Immature natural killer cell (primary cell): ENCODE measurements at regions not wholly inside any gene's neighbourhood (a gene's known extent, or its start where the extent isn't known, plus 50 kb on each side); places are given as distances from the start of the nearest gene placed in this dataset.

Experiments used
- DNase-seq, 3 donors: peaks; one replicate each; pipeline ENCODE4 v3.0.0; 2022; ENCODE audit warnings: mixed read lengths in 1 of 3
- H3K27ac Mint-ChIP-seq, 6 donors: one replicate each; pipeline ENCODE4 v1.8.0; 2020; ENCODE audit warnings: mixed read lengths in 6 of 6, mild to moderate bottlenecking in 5 of 6, inconsistent platforms in 4 of 6, moderate library complexity in 3 of 6
- H3K27me3 Mint-ChIP-seq, 3 donors: one replicate each; pipeline ENCODE4 v1.8.0; 2020 to 2021; ENCODE audit warnings: low read depth in 3 of 3, mild to moderate bottlenecking in 3 of 3, mixed read lengths in 3 of 3, moderate library complexity in 3 of 3, inconsistent platforms in 1 of 3
- H3K36me3 Mint-ChIP-seq, 3 donors: one replicate each; pipeline ENCODE4 v1.8.0; 2020; ENCODE audit warnings: mixed read lengths in 3 of 3, inconsistent platforms in 2 of 3, mild to moderate bottlenecking in 2 of 3
- H3K4me1 Mint-ChIP-seq, 2 donors: one replicate each; pipeline ENCODE4 v1.8.0; 2020; ENCODE audit warnings: inconsistent platforms in 2 of 2, mild to moderate bottlenecking in 2 of 2, mixed read lengths in 2 of 2, moderate library complexity in 1 of 2
- H3K4me3 Mint-ChIP-seq, 5 donors: one replicate each; pipeline ENCODE4 v1.8.0; 2020; ENCODE audit warnings: mild to moderate bottlenecking in 5 of 5, mixed read lengths in 5 of 5, inconsistent platforms in 3 of 5, moderate library complexity in 3 of 5
- H3K9me3 Mint-ChIP-seq, 6 donors: one replicate each; pipeline ENCODE4 v1.8.0; 2020; ENCODE audit warnings: mild to moderate bottlenecking in 6 of 6, mixed read lengths in 6 of 6, inconsistent platforms in 4 of 6, moderate library complexity in 3 of 6

DNA sequence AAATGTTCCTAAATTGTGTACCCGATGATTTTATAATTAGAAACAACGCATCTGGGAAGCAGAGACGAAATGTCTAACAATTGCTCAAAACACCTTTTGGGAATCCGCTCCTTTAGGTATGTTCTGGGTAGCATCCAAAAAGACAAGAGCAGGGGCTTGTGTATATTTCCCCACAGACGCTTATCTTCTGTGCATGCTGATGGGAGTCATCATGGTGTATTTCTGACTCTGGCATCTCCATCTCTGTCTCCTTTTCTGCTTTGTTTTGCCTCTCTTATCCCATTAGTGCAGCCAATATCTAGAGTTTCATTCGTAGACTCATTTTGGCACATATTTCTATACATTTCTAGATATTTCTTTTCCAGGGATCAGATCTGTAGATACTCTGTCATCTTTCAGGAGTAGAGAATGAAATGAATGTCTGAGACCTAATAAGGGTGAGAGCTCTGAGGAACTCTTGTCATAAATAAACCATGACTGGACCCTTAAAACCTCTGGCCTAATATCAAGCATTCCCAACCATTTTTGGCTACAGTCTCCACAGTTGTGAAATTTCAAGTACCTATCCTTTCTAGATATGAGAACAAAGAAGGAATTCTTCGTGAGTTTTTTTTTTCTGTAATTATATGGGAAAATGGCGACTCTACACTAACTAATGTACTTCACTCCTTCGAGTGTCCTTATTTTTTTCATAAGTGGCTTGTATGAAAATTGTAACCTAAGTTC lies 508.2 kb downstream of the ACTL7B start:
- no peaks in the 10 kb centered on the region for H3K4me1 Mint-ChIP-seq
- DNase-seq = no peak
- peaks cover 0 to 3% (median 0%) of the 10 kb centered on the region in 3 donors for H3K36me3 Mint-ChIP-seq
- H3K27me3 Mint-ChIP-seq = peaks cover 0 to 2% (median 0%) of the 10 kb centered on the region in 3 donors
- peaks cover 5 to 15% (median 6%) of the 10 kb centered on the region in 6 donors for H3K9me3 Mint-ChIP-seq
- no peak overlapping the region for H3K4me3 Mint-ChIP-seq
- H3K27ac Mint-ChIP-seq = no peak overlapping the region

- Mint-ChIP-seq H3K27me3 (peaks cover 0 to 2% (median 0%) of the 10 kb centered on the region in 3 donors), H3K9me3 (peaks cover 0 to 8% (median 6%) of the 10 kb centered on the region in 6 donors), H3K36me3 (peaks cover 0 to 3% (median 0%) of the 10 kb centered on the region in 3 donors), H3K4me1 (no peaks in the 10 kb centered on the region), H3K27ac (no peak overlapping the region), H3K4me3 (no peak overlapping the region)
- DNase-seq = no peak
Observed at GRCh38 chr9:108345826-108346225, 510.0 kb downstream of the ACTL7B start.

- H3K27ac Mint-ChIP-seq = no peak overlapping the region
- H3K4me1 Mint-ChIP-seq = no peaks in the 10 kb centered on the region
- peaks cover 0 to 13% (median 5%) of the 10 kb centered on the region in 6 donors for H3K9me3 Mint-ChIP-seq
- no peaks in the 10 kb centered on the region for H3K36me3 Mint-ChIP-seq
- peaks cover 2% of the 10 kb centered on the region in 3 donors for H3K27me3 Mint-ChIP-seq
- H3K4me3 Mint-ChIP-seq = no peak overlapping the region
- DNase-seq = no peak
Observed at GRCh38 chr9:108339251-108339650, 516.5 kb downstream of the ACTL7B start.

GRCh38 chr9:108336575-108336974 lies 519.2 kb downstream of the ACTL7B start:
- no peak for DNase-seq
- Mint-ChIP-seq H3K36me3 (no peaks in the 10 kb centered on the region), H3K4me1 (no peaks in the 10 kb centered on the region), H3K27me3 (peaks cover 0 to 2% (median 2%) of the 10 kb centered on the region in 3 donors), H3K9me3 (peaks cover 0 to 13% (median 6%) of the 10 kb centered on the region in 6 donors), H3K27ac (no peak overlapping the region), H3K4me3 (no peak overlapping the region)

DNA sequence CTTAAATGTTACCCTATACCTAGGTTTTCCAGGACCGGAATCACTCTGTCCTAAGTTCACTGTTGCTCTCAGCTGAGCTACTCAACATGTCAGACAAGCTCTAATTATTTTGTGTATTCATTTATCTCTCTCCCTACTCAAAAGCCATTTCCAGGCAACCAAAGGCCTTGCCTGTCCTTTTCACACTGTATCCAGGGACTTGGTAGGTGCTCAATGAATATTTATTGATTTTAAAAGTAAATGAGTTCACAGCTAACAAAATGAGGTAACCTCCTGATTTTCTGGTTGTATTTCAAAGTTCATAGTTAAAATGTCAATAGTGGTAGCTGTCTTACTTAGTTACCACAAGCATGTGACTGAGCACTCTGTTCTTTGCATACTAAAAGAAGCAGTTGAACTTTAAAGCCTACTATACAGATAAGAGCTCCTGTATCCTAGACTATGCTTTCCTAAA lies 522.2 kb downstream of the ACTL7B start:
- H3K27ac Mint-ChIP-seq = no peak overlapping the region
- peaks cover 2 to 3% (median 2%) of the 10 kb centered on the region in 3 donors for H3K27me3 Mint-ChIP-seq

DNA sequence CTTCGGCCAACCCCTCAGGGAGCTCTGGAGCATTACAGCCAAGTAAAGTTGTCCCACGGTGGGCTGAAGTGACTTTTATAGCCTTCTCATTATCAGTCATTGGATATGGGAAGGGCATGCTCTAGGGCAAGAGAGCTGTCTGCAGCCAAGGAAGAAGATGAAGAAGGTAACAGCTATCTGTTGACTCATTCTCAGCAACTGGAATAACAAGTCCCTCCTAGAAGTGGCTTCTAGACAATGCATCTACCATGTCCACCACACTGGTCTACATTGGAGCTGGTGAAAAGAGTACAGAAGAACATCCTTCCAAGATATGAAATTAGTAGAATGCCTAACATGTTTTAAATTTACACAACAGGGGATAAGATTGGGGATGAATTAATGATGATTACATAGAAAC lies 524.2 kb downstream of the ACTL7B start:
- Mint-ChIP-seq H3K4me3 (no peak overlapping the region), H3K4me1 (no peaks in the 10 kb centered on the region), H3K27me3 (peaks cover 0 to 4% (median 2%) of the 10 kb centered on the region in 3 donors), H3K36me3 (no peaks in the 10 kb centered on the region), H3K27ac (no peak overlapping the region), H3K9me3 (peaks cover 10 to 31% (median 13%) of the 10 kb centered on the region in 6 donors)
- no peak for DNase-seq

More for the DNA sequence above, 522.2 kb downstream of the ACTL7B start:
- Mint-ChIP-seq H3K4me3 (no peak overlapping the region), H3K4me1 (no peaks in the 10 kb centered on the region), H3K36me3 (no peaks in the 10 kb centered on the region), H3K9me3 (peaks cover 6 to 18% (median 10%) of the 10 kb centered on the region in 6 donors)
- DNase-seq = no peak

- Mint-ChIP-seq H3K4me1 (no peaks in the 10 kb centered on the region), H3K27me3 (peaks cover 0 to 4% (median 0%) of the 10 kb centered on the region in 3 donors), H3K27ac (no peak overlapping the region), H3K9me3 (peaks cover 7 to 41% (median 17%) of the 10 kb centered on the region in 6 donors), H3K36me3 (peaks cover 0 to 5% (median 0%) of the 10 kb centered on the region in 3 donors), H3K4me3 (no peak overlapping the region)
- no peak for DNase-seq
Observed at GRCh38 chr9:108325406-108325805, 530.4 kb downstream of the ACTL7B start.

- H3K9me3 Mint-ChIP-seq = peaks cover 5 to 35% (median 17%) of the 10 kb centered on the region in 6 donors
- H3K27me3 Mint-ChIP-seq = peaks cover 0 to 3% (median 0%) of the 10 kb centered on the region in 3 donors
- H3K36me3 Mint-ChIP-seq = peaks cover 0 to 5% (median 0%) of the 10 kb centered on the region in 3 donors
Observed at GRCh38 chr9:108323615-108324014, 532.2 kb downstream of the ACTL7B start.

DNA sequence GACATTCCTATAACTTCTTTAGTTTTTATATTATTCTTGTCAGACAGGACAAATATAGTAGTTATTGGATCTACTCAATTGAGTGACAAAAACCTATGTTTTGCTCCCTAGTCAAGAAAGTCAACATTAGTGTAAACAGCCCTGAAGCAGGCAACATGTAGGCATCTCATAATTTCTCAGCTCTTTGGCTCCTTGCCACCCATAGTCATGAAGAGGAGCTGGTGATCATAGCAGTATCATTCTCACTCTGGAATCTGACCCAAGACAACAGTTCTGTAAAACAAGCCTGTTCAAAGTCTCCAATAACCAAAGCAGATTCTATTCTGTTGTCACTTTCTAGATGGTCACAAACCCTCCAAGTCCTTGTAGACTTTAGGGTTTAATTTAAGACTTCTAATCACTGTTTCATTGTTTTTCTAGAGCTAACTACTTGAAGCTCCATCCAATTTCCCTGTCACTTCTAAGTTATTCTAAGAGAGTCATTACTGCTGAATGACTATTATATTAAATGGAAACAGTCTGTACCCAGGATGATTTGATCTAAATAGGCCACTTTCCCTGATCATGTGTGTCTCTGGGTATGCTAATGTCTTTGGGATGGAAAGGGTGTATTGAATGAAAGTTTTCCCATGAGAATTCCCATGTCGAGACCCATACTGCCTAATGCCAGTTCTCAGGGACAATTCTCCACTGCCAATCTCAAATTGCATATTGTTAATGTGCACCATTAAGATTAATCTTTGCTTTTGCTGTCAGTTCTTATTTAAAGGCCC lies 533.3 kb downstream of the ACTL7B start:
- DNase-seq = no peak
- Mint-ChIP-seq H3K27ac (no peak overlapping the region), H3K4me3 (no peak overlapping the region), H3K4me1 (no peaks in the 10 kb centered on the region), H3K36me3 (peaks cover 0 to 5% (median 0%) of the 10 kb centered on the region in 3 donors), H3K27me3 (peaks cover 0 to 1% (median 0%) of the 10 kb centered on the region in 3 donors), H3K9me3 (peaks cover 4 to 30% (median 14%) of the 10 kb centered on the region in 6 donors)

More at GRCh38 chr9:108323615-108324014, 532.2 kb downstream of the ACTL7B start:
- DNase-seq = no peak
- Mint-ChIP-seq H3K4me1 (no peaks in the 10 kb centered on the region), H3K4me3 (no peak overlapping the region), H3K27ac (no peak overlapping the region)

DNA sequence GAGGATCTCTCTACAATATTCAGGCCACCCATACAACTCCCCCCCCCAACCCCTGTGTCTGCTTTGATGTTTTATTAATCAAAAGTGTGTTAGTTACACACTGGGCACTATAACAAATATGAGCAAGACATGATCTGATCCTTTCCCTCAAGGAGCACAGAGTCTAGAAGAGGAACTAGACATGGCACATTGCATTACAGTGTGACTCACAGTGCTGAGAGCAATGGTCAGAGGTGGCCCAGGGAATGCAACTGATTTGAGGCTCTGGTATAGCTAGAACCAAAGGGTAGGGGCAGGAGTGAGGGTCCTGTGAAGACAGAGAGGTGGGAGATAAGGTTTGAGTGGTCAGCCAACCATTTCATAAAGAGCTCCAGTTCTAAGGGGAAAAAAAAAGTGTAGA lies 539.2 kb downstream of the ACTL7B start:
- Mint-ChIP-seq H3K4me3 (no peak overlapping the region), H3K27me3 (peaks cover 0 to 1% (median 0%) of the 10 kb centered on the region in 3 donors), H3K27ac (no peak overlapping the region), H3K4me1 (no peaks in the 10 kb centered on the region), H3K9me3 (peaks cover 0 to 19% (median 5%) of the 10 kb centered on the region in 6 donors), H3K36me3 (no peaks in the 10 kb centered on the region)
- DNase-seq = no peak

- Mint-ChIP-seq H3K4me3 (no peak overlapping the region), H3K27ac (no peak overlapping the region), H3K27me3 (peaks cover 0 to 1% (median 0%) of the 10 kb centered on the region in 3 donors), H3K4me1 (no peaks in the 10 kb centered on the region), H3K9me3 (peaks cover 0 to 19% (median 6%) of the 10 kb centered on the region in 6 donors), H3K36me3 (no peaks in the 10 kb centered on the region)
- DNase-seq = no peak
Observed at GRCh38 chr9:108316066-108316465, 539.7 kb downstream of the ACTL7B start.

DNA sequence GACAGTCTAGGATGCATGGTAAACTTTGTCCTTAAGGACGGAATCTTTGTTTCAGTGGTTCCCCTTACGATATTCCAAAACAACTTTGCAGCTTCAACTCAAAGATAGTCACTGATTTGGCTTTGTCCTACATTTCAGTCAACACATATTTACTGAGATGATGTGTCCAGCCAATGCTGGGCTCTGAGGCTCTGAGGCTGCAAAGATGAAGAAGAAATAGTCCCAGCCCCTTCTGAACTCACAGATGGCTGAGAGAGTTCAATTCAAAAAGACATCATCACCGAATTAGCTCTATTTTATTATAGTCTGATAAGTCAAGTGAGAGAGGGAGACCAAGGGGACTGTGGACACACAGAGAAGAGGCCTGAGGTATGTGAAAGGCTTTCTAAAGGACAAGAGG lies 544.0 kb downstream of the ACTL7B start:
- Mint-ChIP-seq H3K4me1 (no peaks in the 10 kb centered on the region), H3K4me3 (no peak overlapping the region), H3K36me3 (no peaks in the 10 kb centered on the region), H3K9me3 (peaks cover 0 to 14% (median 8%) of the 10 kb centered on the region in 6 donors), H3K27ac (no peak overlapping the region), H3K27me3 (peaks cover 0 to 1% (median 0%) of the 10 kb centered on the region in 3 donors)
- no peak for DNase-seq

DNA sequence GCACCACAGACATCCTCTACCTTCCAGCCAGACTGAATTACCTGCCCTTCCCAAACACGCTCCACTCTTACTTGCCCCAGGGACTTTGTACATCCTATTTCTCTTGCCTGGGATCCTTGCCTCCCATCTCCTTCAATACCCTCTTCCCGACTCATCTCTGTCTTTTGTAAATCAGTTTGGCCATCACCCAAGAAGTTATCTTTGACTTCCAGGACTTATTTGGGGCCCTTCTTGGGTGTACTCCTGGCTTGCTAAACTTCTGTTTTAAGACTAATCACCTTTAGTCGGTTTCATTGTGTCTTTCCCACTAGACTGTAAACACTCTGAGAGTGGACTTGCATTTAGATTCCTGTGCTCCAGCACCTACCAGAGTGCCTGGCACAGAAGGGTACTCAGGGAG lies 545.6 kb downstream of the ACTL7B start:
- Mint-ChIP-seq H3K27ac (no peak overlapping the region), H3K9me3 (peaks cover 0 to 15% (median 8%) of the 10 kb centered on the region in 6 donors), H3K4me3 (no peak overlapping the region), H3K27me3 (peaks cover 0 to 1% (median 0%) of the 10 kb centered on the region in 3 donors), H3K36me3 (no peaks in the 10 kb centered on the region), H3K4me1 (no peaks in the 10 kb centered on the region)
- DNase-seq = no peak
